ENCODE measurements at regions not wholly inside any gene's neighbourhood (a gene's known extent, or its start where the extent isn't known, plus 50 kb on each side); places are given as distances from the start of the nearest gene placed in this dataset.

GRCh38 chr9:81526587-81526986 is 162.8 kb downstream of the TLE1 start:
- ATAC-seq: no peak
- H3K9me3 ChIP-seq: no peaks in the 10 kb centered on the region
- no peak overlapping the region for H3K4me3 ChIP-seq
- H3K36me3 ChIP-seq: no peaks in the 10 kb centered on the region
- WGBS, 2 donors (ENCODE audit: low coverage in 1 of 2): 62 to 67% methylated on average over 2 of the region's 2 CpGs
- H3K27me3 ChIP-seq: no peaks in the 10 kb centered on the region
- H3K27ac ChIP-seq: no peak overlapping the region
- TF ChIP-seq CTCF (IDR thresholded peaks at IDR 0.05) (no peak), POLR2A (IDR thresholded peaks at IDR 0.05) (no peak), EP300 (IDR thresholded peaks at IDR 0.05) (no peak), POLR2AphosphoS5 (IDR thresholded peaks at IDR 0.05) (no peak)
- no peaks in the 10 kb centered on the region for H3K4me1 ChIP-seq

GRCh38 chr9:81522716-81523551 is 166.4 kb downstream of the TLE1 start:
- TF ChIP-seq CTCF (IDR thresholded peaks at IDR 0.05): peak; percentile 51 to 70 (median 68)
- TF ChIP-seq POLR2AphosphoS5 (IDR thresholded peaks at IDR 0.05): no peak
- Histone ChIP-seq H3K36me3 (no peaks in the 10 kb centered on the region), H3K4me3 (no peak overlapping the region), H3K27ac (no peak overlapping the region), H3K27me3 (no peaks in the 10 kb centered on the region), H3K9me3 (no peaks in the 10 kb centered on the region), H3K4me1 (no peaks in the 10 kb centered on the region)
- ATAC-seq: peak; percentile 71
- WGBS, 2 donors (ENCODE audit: low coverage in 1 of 2): 45 to 47% methylated on average over 7 to 8 of the region's 8 CpGs

- H3K9me3 ChIP-seq: no peaks in the 10 kb centered on the region
- TF ChIP-seq POLR2AphosphoS5 (IDR thresholded peaks at IDR 0.05): no peak
- TF ChIP-seq POLR2A (IDR thresholded peaks at IDR 0.05): no peak
- no peak for TF ChIP-seq CTCF (IDR thresholded peaks at IDR 0.05)
- TF ChIP-seq EP300 (IDR thresholded peaks at IDR 0.05): no peak
- H3K4me1 ChIP-seq: no peaks in the 10 kb centered on the region
- H3K4me3 ChIP-seq: no peak overlapping the region
- WGBS, 2 donors (ENCODE audit: low coverage in 1 of 2): 80 to 82% methylated on average over 3 of the region's 3 CpGs
- no peak overlapping the region for H3K27ac ChIP-seq
- no peak for ATAC-seq
- H3K36me3 ChIP-seq: no peaks in the 10 kb centered on the region
- H3K27me3 ChIP-seq: no peaks in the 10 kb centered on the region
These were observed 167.5 kb downstream of the TLE1 start for GRCh38 chr9:81521892-81522291.

- WGBS, 2 donors (ENCODE audit: low coverage in 1 of 2): 67 to 100% methylated on average over 2 of the region's 2 CpGs
- no peak overlapping the region for H3K4me3 ChIP-seq
- H3K4me1 ChIP-seq: no peaks in the 10 kb centered on the region
- TF ChIP-seq POLR2A (IDR thresholded peaks at IDR 0.05) (no peak), CTCF (IDR thresholded peaks at IDR 0.05) (no peak), POLR2AphosphoS5 (IDR thresholded peaks at IDR 0.05) (no peak), EP300 (IDR thresholded peaks at IDR 0.05) (no peak)
- no peak overlapping the region for H3K27ac ChIP-seq
- H3K9me3 ChIP-seq: no peaks in the 10 kb centered on the region
- H3K27me3 ChIP-seq: no peaks in the 10 kb centered on the region
- no peak for ATAC-seq
- H3K36me3 ChIP-seq: no peaks in the 10 kb centered on the region
These were observed 169.4 kb downstream of the TLE1 start for GRCh38 chr9:81519816-81520495.

GRCh38 chr9:81517954-81518353 is 171.4 kb downstream of the TLE1 start:
- no peak for ATAC-seq
- Histone ChIP-seq H3K36me3 (no peaks in the 10 kb centered on the region), H3K27ac (no peak overlapping the region), H3K4me1 (no peaks in the 10 kb centered on the region), H3K4me3 (no peak overlapping the region), H3K9me3 (no peaks in the 10 kb centered on the region), H3K27me3 (no peaks in the 10 kb centered on the region)
- 64 to 67% methylated on average over 1 to 2 of the region's 2 CpGs for WGBS, 2 donors (ENCODE audit: low coverage in 1 of 2)
- no peak for TF ChIP-seq EP300 (IDR thresholded peaks at IDR 0.05)
